Activated CD4-positive, CD25-positive, alpha-beta regulatory T cell treated with anti-CD3 and anti-CD28 coated beads, Interleukin-2, amount 50 U/mL, for 24 hours (primary cell): ENCODE measurements at regions not wholly inside any gene's neighbourhood (a gene's known extent, or its start where the extent isn't known, plus 50 kb on each side); places are given as distances from the start of the nearest gene placed in this dataset.
A peak's percentile ranks its signal among the peaks of the same experiment; 100 is the strongest.
"Not testable (repeated sequence)": the region's sequence is repeated elsewhere in the genome, so short reads cannot be mapped to it uniquely, and the experiment has no call there.

ENCODE experiments used
- ATAC-seq, 2 donors: fragments of 150-1000 bp; cut with Tn5 transposase; one replicate each; pipeline ENCODE4 v1.10.0; 2021; ENCODE audit warnings: mild to moderate bottlenecking in 1 of 2, moderate library complexity in 1 of 2

DNA sequence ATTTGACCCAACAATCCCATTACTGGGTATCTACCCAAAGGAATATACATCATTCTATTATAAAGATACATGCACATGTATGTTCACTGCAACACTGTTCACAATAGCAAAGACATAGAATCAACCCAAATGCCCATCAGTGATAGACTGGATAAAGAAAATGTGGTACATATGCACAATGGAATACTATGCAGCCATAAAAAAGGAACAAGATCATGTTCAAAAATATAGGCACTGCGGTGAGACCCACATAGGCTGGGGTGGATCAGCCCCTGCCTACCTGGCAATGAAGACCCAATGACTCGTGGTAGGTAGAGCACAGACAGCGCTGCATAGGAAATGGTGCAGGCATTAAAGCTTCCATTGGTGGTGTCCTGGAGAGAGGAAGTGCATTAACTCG, 88.6 kb upstream of the NFIL3 start:
- not testable (repeated sequence) for ATAC-seq

DNA sequence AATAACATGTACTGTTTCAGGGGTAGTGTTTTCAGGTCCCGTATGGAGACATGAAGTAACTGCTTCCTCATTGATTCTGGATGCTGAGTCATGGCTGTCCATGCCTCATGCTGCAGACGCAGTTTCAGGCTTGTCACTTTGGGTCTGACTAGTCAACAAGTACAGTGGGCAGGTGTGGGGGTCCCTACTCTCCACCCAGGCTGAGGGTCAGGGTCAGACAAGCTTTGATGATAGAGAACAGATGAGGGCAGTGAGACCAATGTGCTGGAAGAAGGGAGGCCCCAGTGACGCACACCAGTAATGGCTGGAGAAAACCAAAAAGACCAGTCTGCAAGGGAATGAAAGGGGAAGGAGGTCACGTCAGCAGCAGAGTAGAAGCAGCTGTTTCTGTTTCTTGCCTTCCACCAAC, 80.0 kb upstream of the NFIL3 start:
- ATAC-seq, result peak in 1 of 2 donors; percentile 14

DNA sequence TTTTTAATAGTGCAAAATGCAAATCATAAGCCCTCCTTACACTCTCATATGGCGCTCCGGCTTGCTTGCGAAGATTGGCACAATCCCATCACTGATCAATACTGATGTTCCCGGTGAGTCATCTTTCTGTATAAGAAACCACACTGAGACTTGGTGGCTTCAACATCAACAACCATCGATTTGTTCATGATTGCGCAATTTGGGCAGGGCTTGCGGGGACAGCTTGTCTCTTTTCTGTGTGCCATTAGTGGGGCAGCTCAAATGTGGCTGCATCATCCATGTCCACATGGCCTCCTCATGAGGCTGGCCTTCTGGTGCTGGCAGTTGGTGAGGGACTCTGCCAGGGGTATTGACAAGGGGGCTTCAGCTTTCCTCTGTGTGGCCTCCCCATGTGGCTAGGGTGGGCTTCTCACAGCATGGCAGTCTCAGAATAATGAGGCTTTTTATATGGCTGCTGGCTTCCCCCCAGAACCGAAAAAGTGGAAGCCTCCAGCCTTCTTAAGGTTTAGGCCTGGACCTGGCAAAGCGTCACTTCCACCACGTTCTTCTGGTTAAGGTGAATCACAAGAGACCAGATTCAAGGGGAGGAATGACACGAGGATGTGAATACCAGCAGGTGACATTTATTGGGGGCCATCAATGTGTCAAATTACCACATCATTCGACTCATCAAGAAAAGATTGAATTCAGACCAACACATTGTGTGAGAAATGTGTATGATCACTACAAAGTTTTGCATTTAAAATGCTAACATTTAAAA, 79.5 kb upstream of the NFIL3 start:
- ATAC-seq, result no peak

DNA sequence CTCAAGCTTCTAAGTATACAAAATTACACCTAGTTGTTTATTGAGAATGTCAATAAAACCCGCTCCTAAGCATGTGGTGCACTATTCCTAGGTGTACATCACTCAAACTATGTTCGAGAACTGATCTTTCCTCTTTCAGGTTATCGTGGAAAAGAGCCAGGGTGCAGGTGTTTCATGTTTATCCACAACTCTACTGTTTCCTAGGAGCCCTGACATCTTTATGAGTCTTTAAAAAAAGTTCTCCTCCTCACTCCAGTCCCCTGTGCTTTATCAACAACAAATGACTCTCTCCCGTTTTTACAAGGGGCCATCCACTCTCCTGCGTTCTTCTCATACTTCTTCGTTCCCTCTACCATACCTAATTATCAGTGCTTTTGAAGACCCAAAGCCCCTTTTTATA, 78.8 kb upstream of the NFIL3 start:
- ATAC-seq, result no peak

DNA sequence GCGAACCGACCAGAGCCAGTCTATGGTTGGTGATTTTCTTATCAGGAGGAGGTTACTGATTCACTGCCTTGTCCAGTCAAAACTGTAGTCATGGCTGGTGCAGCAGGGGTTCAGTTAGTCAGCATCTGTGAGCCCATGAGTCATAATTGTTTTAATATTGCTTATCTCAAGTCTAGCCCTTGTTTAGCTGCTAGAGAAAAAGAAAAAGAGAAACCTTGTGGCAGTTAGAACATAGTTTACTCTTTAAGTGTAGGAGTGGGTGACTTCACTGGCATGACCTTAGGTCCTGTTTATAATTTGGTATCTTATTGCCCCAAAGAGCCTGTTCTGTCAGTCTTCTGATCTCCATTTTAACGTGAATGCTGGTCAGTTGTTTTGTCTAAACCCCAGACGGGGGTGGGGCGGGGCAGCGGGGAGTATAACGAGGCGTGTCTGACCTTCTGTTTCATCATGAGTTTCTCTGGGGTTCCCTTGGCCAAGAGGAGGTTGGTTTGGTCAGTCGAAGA, 76.9 kb upstream of the NFIL3 start:
- peak; percentile 71 to 85 for ATAC-seq

DNA sequence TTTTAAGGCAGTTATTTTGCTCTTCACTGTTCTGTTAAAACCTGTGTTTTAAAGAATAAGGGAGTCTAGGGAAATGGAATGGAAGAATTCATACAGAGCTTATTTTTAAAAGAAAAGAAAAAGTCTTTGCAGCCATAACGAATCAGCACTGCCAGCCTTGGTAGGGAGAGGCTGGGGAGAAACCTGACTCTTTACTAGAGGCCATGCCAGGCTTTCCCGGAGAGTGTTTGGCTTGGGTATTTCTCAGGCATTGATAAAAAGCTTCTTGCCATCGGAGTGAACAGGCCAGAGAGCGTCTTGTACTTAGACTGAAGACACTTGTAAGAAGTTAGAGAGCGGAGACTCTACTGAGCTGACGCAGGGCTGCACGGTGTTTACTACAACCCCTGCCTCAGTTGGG, 72.7 kb upstream of the NFIL3 start:
- ATAC-seq, result no peak

DNA sequence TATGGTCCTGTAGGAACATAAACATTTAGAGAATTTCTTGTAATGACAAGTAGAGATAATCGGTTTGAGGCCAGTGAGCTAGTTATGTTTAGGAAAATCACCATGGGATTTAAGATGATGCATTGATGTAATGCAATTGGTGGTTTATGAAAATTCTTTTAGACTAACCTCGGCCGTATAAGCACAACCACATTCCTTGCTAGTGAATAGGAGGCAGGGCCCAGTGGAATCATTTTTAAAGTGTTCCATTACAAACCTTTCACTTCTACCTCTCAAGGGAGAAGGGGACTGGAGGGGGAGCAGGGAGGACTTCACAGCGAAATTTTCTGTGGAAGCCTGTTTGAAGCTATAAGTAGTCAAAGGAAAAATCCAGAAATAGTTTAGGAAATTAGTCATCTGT, 71.8 kb upstream of the NFIL3 start:
- no peak for ATAC-seq

DNA sequence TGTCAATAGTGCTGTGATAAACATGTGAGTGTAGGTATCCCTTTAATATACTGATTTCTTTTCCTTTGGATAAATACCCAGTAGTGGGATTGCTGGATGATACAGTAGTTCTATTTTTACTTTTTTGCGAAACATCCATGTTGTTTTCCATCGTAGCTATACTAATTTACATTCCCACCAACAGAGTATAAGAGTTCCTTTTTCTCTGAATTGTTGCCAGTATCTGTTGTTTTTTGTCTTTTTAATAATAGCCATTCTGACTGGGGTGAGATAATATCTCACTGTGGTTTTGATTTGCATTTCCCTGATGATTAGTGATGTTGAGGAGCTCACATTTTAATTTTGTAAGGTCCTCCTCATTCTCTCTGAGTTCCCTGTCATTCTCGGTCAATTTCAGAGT, 71.1 kb upstream of the NFIL3 start:
- ATAC-seq, result no peak

DNA sequence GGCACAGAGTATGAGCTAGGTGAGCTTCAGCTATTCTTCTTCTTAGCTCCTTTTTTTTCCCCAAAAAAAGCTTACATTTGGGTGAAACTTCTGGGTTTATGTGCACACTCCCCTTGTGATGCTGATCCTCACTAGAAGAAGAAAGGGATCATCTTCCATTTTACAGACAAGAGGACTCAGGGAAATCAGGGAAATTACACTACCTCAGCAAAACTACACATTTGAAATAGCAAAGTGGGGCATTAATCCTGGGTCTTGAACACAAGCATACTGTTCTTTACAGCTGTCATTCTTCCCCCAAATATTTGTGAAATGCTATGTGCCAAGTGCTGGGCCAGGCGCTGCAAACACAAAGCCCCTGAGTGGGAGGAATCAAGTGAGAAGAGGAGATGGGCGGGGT, 68.6 kb upstream of the NFIL3 start:
- no peak for ATAC-seq

DNA sequence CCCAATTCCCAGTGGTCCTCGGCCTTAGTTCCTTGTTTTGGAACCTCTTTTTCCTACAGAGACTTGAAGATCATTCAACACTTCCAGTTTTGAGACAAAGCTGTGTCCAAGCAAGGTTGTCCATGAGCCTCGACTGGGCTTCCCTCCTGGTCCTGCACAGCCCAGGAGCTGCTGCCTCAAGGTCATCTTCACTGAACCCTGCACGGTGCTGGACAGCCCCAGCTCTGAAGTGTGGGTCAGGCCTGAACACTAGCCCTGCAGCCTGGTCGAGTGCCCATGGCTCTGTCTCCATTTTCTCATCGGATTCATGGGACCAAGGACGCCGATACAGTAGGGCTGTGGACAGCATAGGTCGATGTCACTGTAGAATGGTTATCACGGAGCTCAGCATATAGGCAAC, 68.0 kb upstream of the NFIL3 start:
- ATAC-seq, result no peak

DNA sequence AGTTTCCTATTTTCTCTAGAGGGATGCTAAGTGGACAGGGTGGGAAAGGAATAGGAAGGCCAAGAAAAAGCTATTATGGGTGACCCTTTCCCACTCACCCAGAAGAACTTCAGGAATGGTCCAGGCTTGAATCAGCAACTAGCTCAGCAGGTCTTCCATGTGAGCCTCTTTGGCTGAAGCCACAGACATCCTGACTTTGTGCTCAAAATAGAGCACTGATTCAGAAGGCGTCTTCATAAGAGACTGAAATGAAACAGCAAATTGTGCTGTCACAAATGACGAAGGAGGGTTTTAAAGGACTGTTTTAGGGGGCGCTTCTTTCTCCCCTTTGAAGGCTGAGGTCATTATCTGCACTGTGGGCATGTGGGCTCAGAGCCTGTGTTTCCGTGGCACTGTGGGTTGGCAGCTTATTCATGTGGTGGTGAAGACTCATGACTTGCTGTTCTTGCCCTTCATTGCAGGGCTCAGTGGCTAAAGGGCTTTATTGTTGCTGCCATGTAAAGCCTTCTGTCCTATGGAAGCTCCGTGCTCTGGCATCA, 65.8 kb upstream of the NFIL3 start:
- peak; percentile 20 to 46 for ATAC-seq

DNA sequence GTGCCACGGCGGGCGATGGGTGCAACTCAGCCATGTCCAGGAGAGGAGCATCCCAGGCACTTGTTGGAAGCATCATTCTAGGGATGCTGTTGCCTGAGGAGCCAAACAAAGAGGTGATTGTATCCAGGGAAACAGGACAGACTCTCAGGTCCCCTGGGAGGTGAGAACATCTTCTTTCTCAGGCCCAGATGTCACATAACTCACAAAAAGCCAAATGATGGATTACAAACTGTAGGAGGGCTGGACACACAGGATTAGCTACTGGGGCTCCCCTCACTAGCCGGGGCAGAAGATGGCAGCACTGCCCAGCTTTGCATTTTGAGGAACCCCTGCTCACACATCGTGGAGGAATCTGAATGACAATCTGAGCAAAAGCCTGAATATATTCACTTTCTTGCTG, 64.7 kb upstream of the NFIL3 start:
- no peak for ATAC-seq

DNA sequence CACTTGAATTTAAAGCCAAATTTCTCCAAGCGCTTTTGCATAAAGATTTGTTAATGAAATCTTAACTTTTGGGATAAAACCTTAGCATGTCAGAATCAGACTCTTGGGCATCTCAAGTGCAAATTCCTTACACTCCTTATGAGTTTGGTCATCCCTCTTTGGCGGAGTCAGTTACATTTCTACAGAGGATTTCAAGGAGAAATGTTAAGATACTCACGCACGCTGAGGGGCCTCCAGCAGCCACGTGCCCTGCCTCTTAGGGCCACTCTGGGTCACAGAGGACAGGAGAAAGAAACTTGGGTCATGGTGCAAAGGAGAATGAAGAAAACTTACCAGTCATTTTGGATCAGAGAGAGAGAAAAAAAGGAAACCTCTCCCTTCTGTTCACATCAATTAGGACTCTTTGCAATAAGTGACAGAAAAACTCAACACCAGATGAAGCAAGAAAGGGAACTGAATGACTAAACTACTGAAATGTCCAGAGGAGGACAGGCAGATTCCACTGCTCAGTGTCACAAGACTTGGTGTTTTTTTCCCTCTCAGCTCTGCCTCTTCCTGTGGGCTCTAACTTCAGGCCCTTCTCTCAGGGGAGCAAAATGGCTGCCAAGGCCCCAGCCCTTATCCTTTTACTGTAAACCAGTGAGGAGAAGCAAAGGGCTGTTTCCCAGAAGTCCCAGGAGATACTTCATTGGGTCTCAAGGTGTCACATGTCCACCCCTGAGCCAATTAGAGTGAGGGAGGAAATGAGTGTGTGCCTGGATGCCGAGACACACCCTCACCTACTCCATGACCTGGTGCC, 63.3 kb upstream of the NFIL3 start:
- ATAC-seq, result no peak

DNA sequence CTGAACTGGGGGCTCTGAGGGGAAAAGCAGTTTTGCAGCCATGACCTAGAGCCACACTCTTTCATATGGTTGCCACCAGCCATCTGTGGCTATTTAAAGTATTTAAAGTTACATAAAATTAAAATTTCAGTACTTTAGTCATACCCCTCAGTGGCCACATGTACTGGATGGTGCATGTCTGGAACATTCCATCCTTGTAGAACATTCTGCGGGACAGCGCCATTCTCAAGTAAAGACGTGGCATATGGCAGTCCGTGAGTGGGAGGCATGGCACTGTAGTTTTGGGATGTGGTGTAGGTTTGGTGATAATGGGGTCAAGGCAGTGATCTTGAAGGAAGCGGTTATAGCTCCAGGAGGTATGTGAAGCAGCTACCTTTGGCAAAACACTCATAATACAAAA, 61.4 kb upstream of the NFIL3 start:
- ATAC-seq, result no peak

DNA sequence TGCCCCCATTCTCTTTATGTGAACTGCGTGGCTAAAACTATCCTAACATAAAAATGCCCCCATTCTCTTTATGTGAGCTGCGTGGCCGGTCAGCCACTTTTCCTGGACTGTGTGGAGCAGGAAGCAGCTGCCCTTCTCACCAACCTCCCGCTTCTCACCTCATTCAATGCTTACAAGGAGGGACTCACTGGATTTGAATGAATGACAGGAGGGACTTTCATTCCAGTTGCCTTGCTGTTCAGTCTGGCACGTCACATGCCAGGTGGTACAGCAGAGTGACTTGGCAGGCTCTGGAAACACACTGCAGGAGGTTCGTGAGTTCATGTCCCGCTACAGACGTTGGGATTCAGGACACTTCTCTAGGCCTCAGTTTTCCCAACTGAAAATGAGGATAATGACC, 60.2 kb upstream of the NFIL3 start:
- no peak for ATAC-seq

DNA sequence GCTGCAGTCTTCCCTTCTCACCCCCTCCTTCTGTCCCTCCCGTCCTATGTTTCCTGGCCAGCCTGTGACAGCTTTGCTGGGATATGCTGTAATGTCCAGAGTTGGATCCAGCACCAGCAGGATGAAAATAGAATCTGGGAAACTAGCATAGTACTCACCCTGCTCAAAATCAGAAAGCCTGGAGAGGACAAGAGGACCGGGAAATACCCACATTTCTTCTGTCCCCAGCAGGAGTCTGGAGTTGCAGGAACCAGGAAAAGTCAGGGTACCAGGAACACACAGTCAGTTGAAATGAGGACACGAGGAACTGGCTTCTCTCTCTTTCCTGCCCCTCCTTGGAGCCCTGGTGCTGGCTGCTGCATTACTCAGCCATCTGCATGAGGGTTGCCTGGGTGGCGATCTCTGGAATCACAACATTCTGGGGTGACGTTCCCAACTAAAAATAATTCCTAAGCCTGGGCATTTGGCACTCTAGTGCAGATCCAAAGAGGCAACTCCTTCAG, 59.6 kb upstream of the NFIL3 start:
- no peak for ATAC-seq

DNA sequence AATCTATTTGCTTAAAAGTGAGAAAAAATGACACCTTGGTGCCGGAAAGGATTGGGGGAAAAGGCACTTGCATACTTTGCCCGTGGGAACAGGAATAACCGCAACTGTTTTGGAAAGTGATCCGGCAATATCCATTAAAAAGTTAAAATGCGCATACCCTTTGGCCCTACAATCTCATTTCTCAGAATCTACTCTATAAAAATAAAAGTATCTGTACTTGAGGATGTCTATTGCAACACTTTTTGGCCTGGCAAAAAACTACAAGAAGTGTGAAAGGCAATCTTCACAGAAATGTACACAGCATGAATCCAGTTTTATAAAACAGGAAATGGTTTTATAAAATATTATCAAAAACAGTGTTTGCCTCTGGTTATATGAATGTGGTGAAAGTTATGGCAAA, 58.3 kb upstream of the NFIL3 start:
- ATAC-seq, result no peak

DNA sequence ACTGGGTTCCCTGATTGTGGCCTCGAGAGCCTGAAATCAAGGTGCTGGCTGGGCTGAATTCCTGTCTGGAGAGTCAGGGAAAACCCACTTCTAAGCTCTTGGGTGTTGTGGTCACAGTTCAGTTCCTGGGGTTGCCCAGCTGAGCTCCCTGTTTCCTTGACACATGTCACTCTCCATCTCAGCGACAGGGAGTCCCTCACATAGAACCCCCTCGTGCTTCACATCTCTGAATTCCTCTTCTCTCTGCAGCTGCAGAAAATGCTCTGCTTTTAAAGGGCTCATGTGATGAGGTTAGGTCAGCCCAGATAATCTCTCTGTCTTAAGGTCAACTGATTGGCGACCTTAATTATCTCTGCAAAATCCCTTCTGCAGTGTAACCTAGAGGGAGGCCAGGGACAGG, 53.5 kb upstream of the NFIL3 start:
- ATAC-seq, result no peak

DNA sequence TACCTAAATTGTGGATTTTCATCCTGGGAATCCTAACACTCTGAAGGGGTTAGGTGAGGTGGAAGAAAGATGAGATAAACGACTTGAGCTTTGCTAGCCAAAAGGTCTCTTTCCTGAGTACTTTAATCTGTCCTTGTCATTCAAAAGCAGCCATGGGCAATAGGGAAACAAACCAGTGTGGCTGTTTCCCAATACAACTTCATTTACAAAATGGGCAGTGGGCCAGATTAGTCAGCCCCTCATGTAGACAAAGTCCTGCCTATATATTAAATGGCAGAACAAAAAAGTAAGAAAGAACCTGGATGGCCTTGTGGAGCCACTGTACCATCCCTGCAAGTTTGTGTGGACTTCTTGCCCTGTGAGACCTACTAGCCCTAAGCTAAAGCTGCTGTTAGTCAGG, 51.0 kb upstream of the NFIL3 start:
- ATAC-seq, result no peak
